NCI-H1436 treated with DMSO at 0.1 percent for 48 hours (cell line): ENCODE measurements at regions not wholly inside any gene's neighbourhood (a gene's known extent, or its start where the extent isn't known, plus 50 kb on each side); places are given as distances from the start of the nearest gene placed in this dataset.

Source experiments
- DNase-seq: peaks from one replicate; lab custom pipeline; 2025; lab: John Stamatoyannopoulos, UW

GRCh38 chr20:20824924-20825584 is 112.6 kb upstream of the RALGAPA2 start:
- no peak for DNase-seq

GRCh38 chr20:20823476-20823881 is 111.0 kb upstream of the RALGAPA2 start:
- DNase-seq: no peak

- no peak for DNase-seq
Observed at GRCh38 chr20:20821484-20822260, 109.2 kb upstream of the RALGAPA2 start.

- DNase-seq: no peak
Observed at GRCh38 chr20:20820785-20821483, 108.5 kb upstream of the RALGAPA2 start.

GRCh38 chr20:20820104-20820503 is 107.7 kb upstream of the RALGAPA2 start:
- DNase-seq: no peak

- no peak for DNase-seq
Observed at GRCh38 chr20:20816969-20817755, 104.7 kb upstream of the RALGAPA2 start.

- no peak for DNase-seq
Observed at GRCh38 chr20:20815711-20816455, 103.4 kb upstream of the RALGAPA2 start.

GRCh38 chr20:20814685-20815084 is 102.2 kb upstream of the RALGAPA2 start:
- no peak for DNase-seq

GRCh38 chr20:20812136-20812535 is 99.7 kb upstream of the RALGAPA2 start:
- no peak for DNase-seq

GRCh38 chr20:20808016-20808415 is 95.6 kb upstream of the RALGAPA2 start:
- DNase-seq: no peak

GRCh38 chr20:20806121-20807095 is 94.0 kb upstream of the RALGAPA2 start:
- no peak for DNase-seq

GRCh38 chr20:20803011-20803410 is 90.6 kb upstream of the RALGAPA2 start:
- DNase-seq: no peak

- no peak for DNase-seq
Observed at GRCh38 chr20:20802328-20802727, 89.9 kb upstream of the RALGAPA2 start.

- DNase-seq: no peak
Observed at GRCh38 chr20:20799716-20800312, 87.4 kb upstream of the RALGAPA2 start.

GRCh38 chr20:20797521-20798310 is 85.3 kb upstream of the RALGAPA2 start:
- DNase-seq: no peak

- no peak for DNase-seq
Observed at GRCh38 chr20:20796766-20797440, 84.5 kb upstream of the RALGAPA2 start.

- no peak for DNase-seq
Observed at GRCh38 chr20:20795721-20796120, 83.3 kb upstream of the RALGAPA2 start.

GRCh38 chr20:20795119-20795518 is 82.7 kb upstream of the RALGAPA2 start:
- DNase-seq: no peak
